A673 (cell line): ENCODE measurements at regions not wholly inside any gene's neighbourhood (a gene's known extent, or its start where the extent isn't known, plus 50 kb on each side); places are given as distances from the start of the nearest gene placed in this dataset.

ENCODE experiments used
- EZH2 ChIP-seq: fragments of 200-600 bp; sonication (generic); IDR thresholded peaks from 2 replicates; pipeline ENCODE4 v1.6.1; 2017; ENCODE audit warnings: borderline replicate concordance, low read depth, mild to moderate bottlenecking, mixed read lengths, antibody characterized with exemption, low read length; ENCODE audit not compliant: poor library complexity, severe bottlenecking
- TF ChIP-seq, protein P1 (sequence below): fragments of 300-800, 200-600 bp; sonication (generic); conservative IDR thresholded peaks from 2 replicates; pipeline ENCODE4 v1.5.1; 2017; ENCODE audit warnings: low read depth, mild to moderate bottlenecking, antibody characterized with exemption, low read length, moderate library complexity, mixed read lengths

DNA sequence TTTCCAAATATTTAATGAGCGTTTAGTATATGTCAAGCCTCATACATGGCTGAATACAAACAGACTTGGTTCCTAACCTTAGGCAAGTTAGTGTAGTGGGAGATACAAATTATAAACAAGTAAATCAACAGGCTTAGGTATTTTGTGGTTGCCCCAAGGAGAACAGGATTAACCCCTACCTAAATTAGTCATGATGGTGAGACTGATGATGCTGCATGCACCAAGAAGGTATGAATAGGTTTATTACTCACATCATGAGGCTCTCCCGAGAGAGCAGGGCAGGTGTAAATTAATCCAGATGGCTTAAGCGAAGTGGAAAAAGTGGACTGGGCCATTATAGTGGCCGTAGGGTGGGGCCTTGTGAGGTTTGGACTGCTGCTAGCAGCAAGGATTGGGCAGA is 118.1 kb upstream of the GCFC2 start:
- no peak for TF ChIP-seq EZH2
- TF ChIP-seq, protein P1, sequence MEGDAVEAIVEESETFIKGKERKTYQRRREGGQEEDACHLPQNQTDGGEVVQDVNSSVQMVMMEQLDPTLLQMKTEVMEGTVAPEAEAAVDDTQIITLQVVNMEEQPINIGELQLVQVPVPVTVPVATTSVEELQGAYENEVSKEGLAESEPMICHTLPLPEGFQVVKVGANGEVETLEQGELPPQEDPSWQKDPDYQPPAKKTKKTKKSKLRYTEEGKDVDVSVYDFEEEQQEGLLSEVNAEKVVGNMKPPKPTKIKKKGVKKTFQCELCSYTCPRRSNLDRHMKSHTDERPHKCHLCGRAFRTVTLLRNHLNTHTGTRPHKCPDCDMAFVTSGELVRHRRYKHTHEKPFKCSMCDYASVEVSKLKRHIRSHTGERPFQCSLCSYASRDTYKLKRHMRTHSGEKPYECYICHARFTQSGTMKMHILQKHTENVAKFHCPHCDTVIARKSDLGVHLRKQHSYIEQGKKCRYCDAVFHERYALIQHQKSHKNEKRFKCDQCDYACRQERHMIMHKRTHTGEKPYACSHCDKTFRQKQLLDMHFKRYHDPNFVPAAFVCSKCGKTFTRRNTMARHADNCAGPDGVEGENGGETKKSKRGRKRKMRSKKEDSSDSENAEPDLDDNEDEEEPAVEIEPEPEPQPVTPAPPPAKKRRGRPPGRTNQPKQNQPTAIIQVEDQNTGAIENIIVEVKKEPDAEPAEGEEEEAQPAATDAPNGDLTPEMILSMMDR = no peak
